ENCODE measurements at regions not wholly inside any gene's neighbourhood (a gene's known extent, or its start where the extent isn't known, plus 50 kb on each side); places are given as distances from the start of the nearest gene placed in this dataset.

- H3K27ac Mint-ChIP-seq (ENCODE audit: unreplicated experiment), result no peak overlapping the region
- Histone ChIP-seq H3K9me3 (no peaks in the 10 kb centered on the region), H3K4me1 (peaks cover 8% of the 10 kb centered on the region; the same call in 1 of the 2 replicates), H3K27me3 (replicated peaks; ENCODE audit: control insufficient read depth, insufficient read depth, low read length) (no peaks in the 10 kb centered on the region), H3K4me3 (ENCODE audit: low read depth, low read length) (no peak overlapping the region), H3K36me3 (ENCODE audit: control insufficient read depth, insufficient read depth, low read length) (no peaks in the 10 kb centered on the region)
- POLR2A ChIA-PET, result no interaction called here
- no TSS peak for BruUV-seq (replicated peaks)
- H3K9me3 Mint-ChIP-seq (ENCODE audit: unreplicated experiment), result no peaks in the 10 kb centered on the region
- CTCF ChIA-PET, result no interaction called here
- no peaks in the 10 kb centered on the region for H3K27me3 Mint-ChIP-seq (ENCODE audit: insufficient read depth, unreplicated experiment)
- DNase-seq, result peak in 1 of 2 experiments; percentile 7
- intact Hi-C loops (cut with micrococcal nuclease; ENCODE audit: unreplicated experiment), result no loop called here
- no peak for TF ChIP-seq CTCF (IDR thresholded peaks at IDR 0.05; ENCODE audit: insufficient read depth in 1 of 2, low read depth in 1 of 2, low read length in 1 of 2, severe bottlenecking in 1 of 2, unreplicated experiment in 1 of 2)
- no peak overlapping the region for H3K4me3 Mint-ChIP-seq (ENCODE audit: unreplicated experiment)
- H3K36me3 Mint-ChIP-seq (ENCODE audit: insufficient read depth, unreplicated experiment), result no peaks in the 10 kb centered on the region
- H3K4me1 Mint-ChIP-seq (ENCODE audit: low read depth, unreplicated experiment), result peaks cover 7% of the 10 kb centered on the region
Measured at GRCh38 chr3:191882289-191882688, 421.3 kb downstream of the PYDC2 start.

GRCh38 chr3:191884132-191884531, 423.2 kb downstream of the PYDC2 start:
- H3K36me3 ChIP-seq (ENCODE audit: control insufficient read depth, insufficient read depth, low read length), result no peaks in the 10 kb centered on the region
- intact Hi-C loops (cut with micrococcal nuclease; ENCODE audit: unreplicated experiment), result no loop called here
- peaks cover 8% of the 10 kb centered on the region; the same call in 1 of the 2 replicates for H3K4me1 ChIP-seq
- no peak for DNase-seq
- no peak overlapping the region for H3K27ac Mint-ChIP-seq (ENCODE audit: unreplicated experiment)
- BruUV-seq (replicated peaks), result no TSS peak
- no peaks in the 10 kb centered on the region for H3K9me3 Mint-ChIP-seq (ENCODE audit: unreplicated experiment)
- no peak overlapping the region for H3K4me3 Mint-ChIP-seq (ENCODE audit: unreplicated experiment)
- CTCF ChIA-PET, result no interaction called here
- peaks cover 7% of the 10 kb centered on the region for H3K4me1 Mint-ChIP-seq (ENCODE audit: low read depth, unreplicated experiment)
- no peaks in the 10 kb centered on the region for H3K9me3 ChIP-seq
- POLR2A ChIA-PET, result no interaction called here
- TF ChIP-seq CTCF (IDR thresholded peaks at IDR 0.05; ENCODE audit: insufficient read depth in 1 of 2, low read depth in 1 of 2, low read length in 1 of 2, severe bottlenecking in 1 of 2, unreplicated experiment in 1 of 2), result no peak
- no peaks in the 10 kb centered on the region for H3K27me3 Mint-ChIP-seq (ENCODE audit: insufficient read depth, unreplicated experiment)
- H3K27me3 ChIP-seq (replicated peaks; ENCODE audit: control insufficient read depth, insufficient read depth, low read length), result no peaks in the 10 kb centered on the region
- H3K36me3 Mint-ChIP-seq (ENCODE audit: insufficient read depth, unreplicated experiment), result no peaks in the 10 kb centered on the region
- no peak overlapping the region for H3K4me3 ChIP-seq (ENCODE audit: low read depth, low read length)

- no peak overlapping the region for H3K27ac Mint-ChIP-seq (ENCODE audit: unreplicated experiment)
- no peaks in the 10 kb centered on the region for H3K36me3 Mint-ChIP-seq (ENCODE audit: insufficient read depth, unreplicated experiment)
- no peaks in the 10 kb centered on the region for H3K9me3 Mint-ChIP-seq (ENCODE audit: unreplicated experiment)
- Histone ChIP-seq H3K4me1 (no peaks in the 10 kb centered on the region), H3K9me3 (no peaks in the 10 kb centered on the region), H3K4me3 (ENCODE audit: low read depth, low read length) (no peak overlapping the region), H3K36me3 (ENCODE audit: control insufficient read depth, insufficient read depth, low read length) (no peaks in the 10 kb centered on the region), H3K27me3 (replicated peaks; ENCODE audit: control insufficient read depth, insufficient read depth, low read length) (no peaks in the 10 kb centered on the region)
- CTCF ChIA-PET, result no interaction called here
- intact Hi-C loops (cut with micrococcal nuclease; ENCODE audit: unreplicated experiment), result no loop called here
- no peaks in the 10 kb centered on the region for H3K27me3 Mint-ChIP-seq (ENCODE audit: insufficient read depth, unreplicated experiment)
- no peak for DNase-seq
- no peak for TF ChIP-seq CTCF (IDR thresholded peaks at IDR 0.05; ENCODE audit: insufficient read depth in 1 of 2, low read depth in 1 of 2, low read length in 1 of 2, severe bottlenecking in 1 of 2, unreplicated experiment in 1 of 2)
- POLR2A ChIA-PET, result no interaction called here
- no peaks in the 10 kb centered on the region for H3K4me1 Mint-ChIP-seq (ENCODE audit: low read depth, unreplicated experiment)
- no TSS peak for BruUV-seq (replicated peaks)
- no peak overlapping the region for H3K4me3 Mint-ChIP-seq (ENCODE audit: unreplicated experiment)
Measured at GRCh38 chr3:191889106-191889505, 428.1 kb downstream of the PYDC2 start.
